ENCODE measurements at regions not wholly inside any gene's neighbourhood (a gene's known extent, or its start where the extent isn't known, plus 50 kb on each side); places are given as distances from the start of the nearest gene placed in this dataset.
"Not testable (repeated sequence)": the region's sequence is repeated elsewhere in the genome, so short reads cannot be mapped to it uniquely, and the experiment has no call there.

- no peak for DNase-seq
Observed at GRCh38 chr4:171521726-171522125, 291.5 kb upstream of the GALNTL6 start.

- DNase-seq: no peak
Observed at GRCh38 chr4:171519457-171519856, 293.7 kb upstream of the GALNTL6 start.

GRCh38 chr4:171517883-171518282, 295.3 kb upstream of the GALNTL6 start:
- DNase-seq: no peak

GRCh38 chr4:171516694-171517093, 296.5 kb upstream of the GALNTL6 start:
- DNase-seq: no peak

- no peak for DNase-seq
Observed at GRCh38 chr4:171484681-171485080, 328.5 kb upstream of the GALNTL6 start.

GRCh38 chr4:171478181-171478580, 335.0 kb upstream of the GALNTL6 start:
- no peak for DNase-seq

GRCh38 chr4:171475111-171475510, 338.1 kb upstream of the GALNTL6 start:
- DNase-seq: not testable (repeated sequence)

- DNase-seq: no peak
Observed at GRCh38 chr4:171473155-171473554, 340.0 kb upstream of the GALNTL6 start.

GRCh38 chr4:171472230-171472629, 341.0 kb upstream of the GALNTL6 start:
- DNase-seq: no peak

- DNase-seq: no peak
Observed at GRCh38 chr4:171464499-171464898, 348.7 kb upstream of the GALNTL6 start.

GRCh38 chr4:171461191-171461590, 352.0 kb upstream of the GALNTL6 start:
- no peak for DNase-seq

GRCh38 chr4:171448919-171449481, 364.2 kb upstream of the GALNTL6 start:
- no peak for DNase-seq

GRCh38 chr4:171448358-171448757, 364.8 kb upstream of the GALNTL6 start:
- no peak for DNase-seq

- no peak for DNase-seq
Observed at GRCh38 chr4:171441300-171441941, 371.8 kb upstream of the GALNTL6 start.

GRCh38 chr4:171433674-171434073, 379.5 kb upstream of the GALNTL6 start:
- no peak for DNase-seq

GRCh38 chr4:171432536-171432935, 380.7 kb upstream of the GALNTL6 start:
- DNase-seq: no peak

- no peak for DNase-seq
Observed at GRCh38 chr4:171430495-171430894, 382.7 kb upstream of the GALNTL6 start.

- no peak for DNase-seq
Observed at GRCh38 chr4:171397175-171397574, 416.0 kb upstream of the GALNTL6 start.

GRCh38 chr4:171390626-171391025, 422.6 kb upstream of the GALNTL6 start:
- no peak for DNase-seq

GRCh38 chr4:171378323-171378722, 434.9 kb upstream of the GALNTL6 start:
- DNase-seq: no peak

- no peak for DNase-seq
Observed at GRCh38 chr4:171376724-171377123, 436.5 kb upstream of the GALNTL6 start.

- no peak for DNase-seq
Observed at GRCh38 chr4:171353535-171353934, 459.7 kb upstream of the GALNTL6 start.

GRCh38 chr4:171348090-171348489, 465.1 kb upstream of the GALNTL6 start:
- no peak for DNase-seq

GRCh38 chr4:171342646-171343045, 470.6 kb upstream of the GALNTL6 start:
- no peak for DNase-seq

GRCh38 chr4:171340258-171340657, 472.9 kb upstream of the GALNTL6 start:
- DNase-seq: no peak

All from fibroblast of skin of back (primary cell).